COLO829 (cell line): ENCODE measurements at regions not wholly inside any gene's neighbourhood (a gene's known extent, or its start where the extent isn't known, plus 50 kb on each side); places are given as distances from the start of the nearest gene placed in this dataset.
A peak's percentile ranks its signal among the peaks of the same experiment; 100 is the strongest.

Source experiments
- DNase-seq: peaks from one replicate; pipeline ENCODE4 v3.0.0; 2012; ENCODE audit warnings: low spot score

DNA sequence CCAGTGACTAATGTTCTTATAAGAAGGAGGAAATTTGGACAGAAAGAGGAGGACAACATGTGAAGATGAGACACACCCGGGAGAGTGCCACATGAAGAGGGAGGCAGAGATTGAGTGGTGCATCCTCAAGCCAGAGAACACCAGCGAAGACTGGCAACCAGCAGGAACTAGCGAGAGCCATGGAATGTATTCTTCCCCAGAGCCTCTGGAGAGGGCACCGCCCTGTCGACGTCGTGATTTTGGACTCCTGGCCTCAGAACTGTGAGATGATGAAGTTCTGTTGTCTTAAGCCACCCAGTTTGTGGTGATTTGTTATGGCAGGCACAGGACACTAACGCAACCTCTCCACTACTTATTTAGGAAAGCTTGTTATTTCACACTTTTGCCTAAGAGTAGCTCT lies 196.0 kb upstream of the TLL1 start:
- no peak for DNase-seq

DNA sequence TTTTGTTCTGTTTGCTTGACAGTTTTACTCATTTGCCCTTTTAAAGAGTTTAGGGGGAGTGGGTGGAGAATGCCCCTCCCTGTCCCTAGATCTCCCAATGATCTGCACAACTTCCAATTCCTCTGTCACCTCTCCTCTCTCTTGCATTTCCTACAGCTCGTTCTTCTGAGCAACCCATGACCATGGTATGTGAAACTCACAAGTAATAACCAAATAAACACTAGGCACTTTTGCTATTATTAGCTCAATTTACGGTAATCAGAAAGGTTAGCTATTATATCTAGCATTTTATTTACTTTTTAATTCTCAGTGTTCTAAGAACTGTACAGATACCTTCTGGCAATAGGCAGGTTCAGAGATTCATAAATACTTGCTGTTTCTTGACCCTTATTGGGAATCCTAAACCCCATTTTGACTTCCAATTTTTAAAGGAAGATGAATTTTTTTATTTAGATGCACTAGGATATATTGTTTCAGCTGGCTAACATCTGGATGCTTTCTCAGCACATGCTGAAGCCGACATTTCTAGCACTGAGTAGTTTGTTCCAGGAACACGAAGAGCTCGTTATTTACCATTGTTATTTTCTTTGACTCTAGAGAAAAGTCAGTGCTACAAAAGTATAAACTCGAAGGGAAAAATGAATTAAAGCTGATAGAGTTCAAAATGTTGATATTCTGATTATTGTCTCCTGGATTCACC lies 194.7 kb upstream of the TLL1 start:
- DNase-seq, result no peak

DNA sequence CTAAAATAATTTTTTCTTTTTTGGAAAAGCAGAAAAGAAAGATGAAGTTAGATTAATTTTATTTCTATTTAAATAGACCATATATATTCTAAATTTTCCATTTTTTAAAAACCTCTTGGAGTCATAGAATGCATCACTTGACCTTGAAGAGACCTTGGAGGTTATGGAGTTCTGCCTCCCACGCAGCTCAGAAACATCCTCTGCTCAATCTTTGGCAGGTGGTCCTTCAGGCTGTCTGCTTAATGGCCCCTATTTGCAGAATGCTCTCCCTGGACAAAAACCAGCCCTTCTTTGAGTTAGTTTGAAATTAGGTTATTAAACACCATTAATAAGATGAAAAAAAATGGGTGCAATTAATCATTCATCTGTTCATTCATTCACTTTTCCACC lies 194.1 kb upstream of the TLL1 start:
- DNase-seq, result no peak

DNA sequence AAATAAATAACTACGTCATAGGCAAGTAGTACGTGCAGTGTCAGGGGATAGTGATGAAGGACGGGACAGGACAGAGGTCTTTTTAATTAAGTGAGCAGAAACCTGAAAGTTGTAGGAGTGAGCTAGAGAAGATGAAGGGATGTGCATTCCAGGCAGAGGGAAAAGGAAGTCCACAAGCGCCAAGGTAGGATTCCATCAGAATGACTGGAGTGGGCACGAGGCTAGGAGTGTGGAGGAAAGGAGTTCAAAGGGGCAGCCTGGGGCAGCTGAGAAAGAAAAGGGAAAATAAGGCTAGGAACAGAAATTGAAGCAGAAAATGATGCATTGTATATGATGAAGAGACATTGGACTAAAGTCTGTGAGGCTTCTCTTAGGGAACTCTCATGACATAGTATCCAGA lies 192.2 kb upstream of the TLL1 start:
- no peak for DNase-seq

DNA sequence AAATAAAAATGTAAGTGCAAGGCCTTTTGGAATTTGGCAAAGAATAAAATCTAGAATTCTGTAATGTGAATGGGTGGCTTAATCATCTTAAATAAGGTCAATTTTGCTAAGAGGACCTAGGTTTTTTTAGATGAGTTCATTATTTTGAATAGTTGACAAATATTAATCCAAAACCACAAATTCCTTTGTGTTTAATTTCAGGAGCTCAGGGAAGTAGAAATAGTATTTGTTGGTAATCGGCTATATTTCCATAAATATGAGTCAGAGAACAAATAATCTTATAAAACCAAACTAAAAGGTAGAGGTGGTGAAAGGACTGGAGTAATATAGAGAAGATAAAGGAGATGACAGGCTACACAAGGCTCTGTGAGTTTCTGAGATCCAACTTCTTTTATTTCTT lies 190.4 kb upstream of the TLL1 start:
- DNase-seq, result no peak

DNA sequence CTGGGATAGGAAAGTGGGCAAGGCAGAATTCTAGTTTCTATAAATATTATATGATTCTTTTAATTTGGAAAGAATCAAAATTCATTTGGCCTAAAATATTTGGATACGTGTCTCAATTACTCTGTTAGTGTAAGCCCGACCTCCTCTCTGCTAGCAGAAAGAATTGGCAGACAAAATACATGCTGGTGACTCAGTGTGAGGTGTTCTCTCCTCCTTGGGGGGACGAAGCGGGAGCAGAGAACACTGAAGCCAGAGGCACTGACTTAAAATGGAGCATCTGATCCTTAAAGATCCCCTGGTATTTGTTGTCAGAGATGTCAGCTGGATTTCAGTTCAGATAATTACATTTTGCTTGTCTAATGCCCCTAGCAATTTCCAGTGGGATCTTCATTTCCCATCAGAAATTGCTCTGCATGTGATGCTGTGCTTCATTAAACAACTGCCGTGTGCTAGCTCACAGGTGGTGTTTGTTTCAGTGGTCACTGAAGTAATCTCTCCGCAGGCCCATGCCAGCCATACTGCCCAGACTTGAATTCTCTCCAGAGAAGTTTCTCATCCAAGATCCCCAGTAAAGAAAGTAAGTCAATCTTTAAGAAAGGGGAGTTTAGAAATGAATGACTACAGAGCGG lies 188.7 kb upstream of the TLL1 start:
- DNase-seq, result peak; percentile 6

DNA sequence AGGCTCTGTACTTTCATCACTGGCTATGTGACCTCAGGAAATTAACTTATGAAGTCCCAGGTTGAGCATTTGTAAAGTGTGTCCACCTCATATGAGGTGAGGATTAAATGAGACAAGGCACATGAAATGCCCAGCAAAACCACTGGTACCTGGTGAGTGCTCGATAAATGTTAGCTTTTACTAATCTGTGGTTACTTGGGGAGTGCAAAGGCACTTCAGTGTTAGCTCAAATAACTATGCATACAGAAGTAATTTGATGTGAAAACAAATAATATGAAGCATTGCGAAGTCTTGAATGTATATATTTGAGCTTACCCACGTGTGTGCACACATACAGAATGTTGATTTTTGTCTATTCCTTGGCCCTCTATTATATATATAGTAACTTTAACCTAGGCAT lies 186.3 kb upstream of the TLL1 start:
- DNase-seq, result no peak

DNA sequence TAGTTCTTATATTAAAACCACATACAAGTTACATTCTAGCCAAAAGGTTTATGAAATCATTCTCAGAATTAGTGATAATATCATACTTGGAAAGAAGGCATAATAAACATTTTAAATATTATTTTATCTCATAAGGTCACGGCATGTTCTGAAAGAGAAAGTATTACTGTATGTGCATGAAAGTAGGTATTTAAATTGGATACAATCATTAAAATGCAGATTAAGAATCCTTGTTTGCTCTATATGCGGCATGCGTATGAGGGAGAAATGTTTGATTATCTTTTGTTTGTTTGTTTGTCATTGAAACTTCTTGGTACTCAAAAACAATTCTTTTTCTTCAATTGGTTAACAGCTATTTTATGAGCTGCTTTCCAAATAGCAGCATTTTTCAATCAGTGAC lies 183.9 kb upstream of the TLL1 start:
- no peak for DNase-seq

DNA sequence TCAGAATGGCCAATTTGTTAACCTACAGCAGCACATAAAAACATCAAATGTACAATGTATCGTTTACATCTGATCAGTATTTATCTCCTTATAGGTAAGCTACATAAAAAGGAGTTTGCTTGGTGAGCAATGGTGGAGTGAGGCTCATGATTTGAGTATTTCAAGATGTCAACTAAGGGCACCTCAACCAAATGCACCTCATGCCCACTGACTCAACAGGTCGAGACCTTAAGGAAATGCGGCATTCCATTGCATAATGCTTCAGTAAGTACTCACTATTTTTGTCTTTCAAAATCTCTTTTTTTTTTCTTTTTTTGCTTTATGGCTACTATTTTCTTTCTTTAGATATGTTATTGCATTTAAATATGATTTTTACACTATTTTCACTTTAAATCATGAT lies 181.0 kb upstream of the TLL1 start:
- DNase-seq, result no peak

DNA sequence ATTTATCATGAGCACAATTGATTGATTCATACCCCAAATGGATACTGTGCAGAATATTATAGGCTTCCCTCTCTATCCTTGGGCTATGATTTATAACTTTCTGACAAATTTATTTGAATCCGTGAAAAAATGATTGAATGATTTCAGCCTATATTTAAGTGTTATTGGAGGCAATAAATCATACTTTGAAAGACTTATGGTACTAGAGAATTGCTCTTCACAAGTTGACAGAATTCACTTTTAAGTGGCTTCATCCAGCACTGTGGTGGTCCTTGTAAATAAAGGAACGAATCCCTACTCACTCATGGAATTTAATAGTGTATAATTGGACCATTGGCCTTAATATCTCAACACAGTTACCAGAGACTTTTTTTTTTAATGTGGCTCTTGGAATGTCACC lies 174.8 kb upstream of the TLL1 start:
- DNase-seq, result no peak

DNA sequence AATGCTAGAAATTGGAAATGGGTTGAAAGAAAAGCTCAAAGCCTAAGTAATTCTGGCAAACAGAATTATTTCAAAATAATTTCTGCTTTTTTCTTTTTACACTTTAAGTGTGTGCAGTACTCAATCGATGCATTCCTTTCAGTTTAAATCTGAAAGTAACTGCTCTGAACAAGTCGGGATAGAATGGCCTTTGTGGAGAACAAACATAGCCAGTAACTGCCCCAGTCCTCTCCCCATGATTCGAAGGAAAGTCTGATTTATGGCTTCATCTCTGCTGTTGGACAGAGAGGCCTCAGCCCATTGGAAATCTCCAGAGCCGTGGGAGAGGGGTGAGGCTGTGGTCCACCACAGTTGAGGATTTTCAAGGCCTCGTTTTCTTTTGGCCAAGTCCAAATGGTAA lies 174.0 kb upstream of the TLL1 start:
- no peak for DNase-seq

DNA sequence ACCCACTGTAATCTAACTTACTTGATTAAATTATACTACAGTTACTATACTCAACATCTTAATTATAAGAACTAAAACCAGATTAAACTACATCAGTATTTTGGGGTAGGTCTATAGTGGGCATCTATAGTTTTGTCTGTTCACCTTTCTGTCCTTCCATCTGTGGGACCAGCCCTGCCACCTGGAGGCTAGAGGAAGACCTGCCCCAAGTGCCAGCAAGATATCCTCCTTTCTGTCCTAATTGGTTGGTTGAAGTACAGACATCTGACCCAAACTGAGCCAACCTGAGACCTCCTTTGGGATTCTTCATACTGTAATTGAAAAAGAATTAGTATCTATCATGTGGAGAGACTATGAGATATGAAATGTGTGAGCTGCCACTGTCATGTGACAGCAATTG lies 172.2 kb upstream of the TLL1 start:
- DNase-seq, result no peak

DNA sequence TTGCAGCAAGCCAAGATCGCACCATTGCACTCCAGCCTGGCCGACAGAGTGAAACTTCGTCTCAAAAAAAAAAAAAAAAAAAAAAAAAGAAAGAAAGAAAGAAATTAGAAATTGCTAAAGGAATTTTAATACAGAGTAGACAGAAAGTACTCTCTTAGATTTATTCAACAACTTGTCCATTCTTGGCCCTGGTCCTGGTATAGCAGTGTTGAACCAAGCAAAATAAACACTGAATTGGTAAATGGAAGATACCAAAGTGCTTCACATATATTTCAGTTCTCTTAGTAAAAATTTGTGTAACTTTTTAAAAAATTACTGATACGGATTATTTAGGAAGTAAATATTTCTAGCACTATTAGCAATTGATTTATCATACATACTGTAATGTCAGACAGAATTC lies 165.9 kb upstream of the TLL1 start:
- no peak for DNase-seq

DNA sequence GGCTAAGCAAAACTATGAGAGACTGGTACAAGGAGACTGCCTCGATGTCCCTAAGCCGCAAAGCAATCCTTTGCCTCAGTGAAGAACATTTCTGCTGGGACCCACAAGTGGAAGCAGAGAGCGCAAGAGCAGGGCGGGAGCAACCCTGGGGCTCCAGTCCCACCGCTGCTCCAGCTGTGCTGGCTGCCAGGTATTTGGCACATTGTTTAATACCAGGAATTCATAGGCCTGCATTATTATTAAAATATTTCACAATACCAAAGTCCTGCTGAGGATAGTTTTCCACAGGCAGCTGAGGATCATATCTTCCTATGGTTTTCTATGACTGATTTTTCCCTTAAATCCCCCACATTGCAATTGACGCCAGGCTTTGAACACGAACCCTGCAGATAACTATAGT lies 163.5 kb upstream of the TLL1 start:
- DNase-seq, result no peak

DNA sequence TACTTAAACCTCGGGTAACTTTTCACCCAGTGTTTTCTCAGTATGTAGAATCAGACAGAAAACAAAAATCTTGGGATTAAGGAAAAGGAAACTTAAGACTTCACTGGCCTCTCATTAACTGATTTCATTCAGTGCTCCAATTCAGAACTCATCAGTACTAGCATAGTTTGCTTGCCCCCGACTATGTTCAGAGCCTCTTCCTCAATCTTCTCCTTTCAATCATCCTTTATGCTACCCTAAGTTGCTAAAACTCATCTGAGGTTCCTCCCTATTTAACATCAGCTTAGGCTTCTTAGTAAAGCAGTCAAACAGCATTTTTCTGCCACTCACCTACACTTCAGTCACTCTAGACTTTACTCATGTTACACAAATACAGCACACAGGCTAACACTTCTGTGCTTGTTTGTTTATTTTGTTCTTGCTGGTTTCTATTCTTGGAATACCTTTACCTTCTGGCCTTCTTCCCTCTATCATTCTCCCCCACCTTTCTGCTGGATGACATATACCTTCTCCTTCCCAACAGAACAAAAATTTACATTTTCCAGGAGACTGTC lies 163.0 kb upstream of the TLL1 start:
- no peak for DNase-seq

DNA sequence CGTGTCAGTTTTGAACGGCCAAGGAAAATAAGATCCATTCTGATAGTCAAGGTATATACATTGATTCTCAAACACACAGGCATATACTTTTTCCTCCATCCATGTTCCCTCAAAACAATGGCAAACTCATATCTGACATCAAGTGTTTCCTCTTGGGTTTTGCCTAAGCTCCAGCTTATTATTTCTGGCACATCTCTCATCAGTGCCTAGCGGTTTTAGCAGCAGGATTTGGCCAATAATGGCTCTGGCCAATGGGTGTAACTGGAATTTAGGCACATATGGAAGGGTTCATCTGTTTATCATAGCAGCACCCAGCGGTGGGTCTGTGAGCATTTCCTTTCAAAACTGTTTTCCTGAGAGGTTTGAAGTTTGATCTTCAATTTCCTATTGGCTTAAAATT lies 161.6 kb upstream of the TLL1 start:
- no peak for DNase-seq

DNA sequence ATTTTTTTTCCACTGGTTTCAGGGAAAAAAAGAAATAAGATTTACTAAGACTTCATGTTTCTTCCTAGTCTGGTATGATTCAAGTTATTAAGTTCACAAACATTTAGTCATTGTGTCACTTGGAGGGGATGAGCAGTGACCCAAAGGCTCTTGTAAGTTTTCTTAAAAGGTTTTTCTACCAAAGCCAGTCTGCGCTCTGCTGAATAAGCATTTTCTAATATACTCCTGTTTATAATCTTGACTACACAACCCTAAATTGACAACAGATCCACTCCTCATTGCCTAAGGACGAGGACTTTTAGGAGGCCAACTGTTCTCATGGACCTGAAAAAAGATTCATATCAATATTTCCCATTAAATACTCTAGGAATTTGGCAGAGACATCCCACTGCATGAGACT lies 161.1 kb upstream of the TLL1 start:
- DNase-seq, result no peak

DNA sequence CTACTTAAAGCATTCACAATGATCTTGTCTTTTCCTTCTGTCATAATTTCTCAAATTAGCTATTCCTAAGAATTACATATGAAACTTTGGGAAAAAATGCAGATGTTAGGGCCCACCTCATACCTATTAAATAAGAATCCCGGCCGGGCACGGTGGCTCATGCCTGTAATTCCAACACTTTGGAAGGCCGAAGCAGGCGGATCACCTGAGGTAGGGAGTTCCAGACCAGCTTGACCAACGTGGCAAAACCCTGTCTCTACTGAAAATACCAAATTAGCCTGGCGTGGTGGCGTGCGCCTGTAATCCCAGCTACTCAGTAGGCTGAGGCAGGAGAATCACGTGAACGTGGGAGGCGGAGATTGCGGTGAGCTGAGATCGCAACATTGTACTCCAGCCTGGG lies 158.4 kb upstream of the TLL1 start:
- no peak for DNase-seq

DNA sequence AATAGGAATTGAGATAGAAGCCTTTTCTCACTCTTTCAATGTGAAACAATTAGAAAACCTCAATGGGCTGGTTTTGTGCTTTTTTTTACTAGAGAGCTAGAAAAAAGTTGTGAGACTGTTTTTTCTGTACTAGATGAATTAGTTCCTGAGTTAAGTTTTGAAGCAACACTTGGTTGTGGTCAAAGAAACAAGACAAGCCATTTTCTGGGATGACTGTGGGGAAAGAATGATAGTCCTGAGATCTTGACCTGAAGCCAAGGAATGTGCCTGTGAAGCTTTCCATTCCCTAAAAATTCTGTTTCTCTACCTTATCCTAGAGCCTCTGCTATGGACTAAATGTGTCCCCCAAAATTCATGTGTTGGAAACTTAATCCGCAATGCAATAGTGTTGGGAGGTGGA lies 157.8 kb upstream of the TLL1 start:
- DNase-seq, result no peak

DNA sequence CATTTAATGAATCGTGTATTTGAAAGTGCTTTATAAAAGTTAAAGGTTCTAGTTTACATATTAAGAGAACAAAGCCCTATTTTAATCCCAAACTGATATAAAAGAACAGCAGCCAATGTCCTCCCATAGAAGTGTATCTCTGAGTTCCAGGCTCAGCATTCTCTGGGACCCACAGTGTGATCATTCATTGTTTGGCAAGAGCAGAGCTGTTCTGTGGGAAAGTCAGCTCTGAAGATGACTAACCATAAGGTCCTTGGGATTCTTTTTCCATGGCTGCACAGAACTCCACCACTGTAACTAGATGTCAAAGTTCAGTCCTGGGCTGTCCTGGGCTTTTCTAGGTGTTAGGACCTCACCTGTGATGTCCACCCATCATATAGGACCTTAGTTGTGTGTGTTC lies 157.0 kb upstream of the TLL1 start:
- no peak for DNase-seq

DNA sequence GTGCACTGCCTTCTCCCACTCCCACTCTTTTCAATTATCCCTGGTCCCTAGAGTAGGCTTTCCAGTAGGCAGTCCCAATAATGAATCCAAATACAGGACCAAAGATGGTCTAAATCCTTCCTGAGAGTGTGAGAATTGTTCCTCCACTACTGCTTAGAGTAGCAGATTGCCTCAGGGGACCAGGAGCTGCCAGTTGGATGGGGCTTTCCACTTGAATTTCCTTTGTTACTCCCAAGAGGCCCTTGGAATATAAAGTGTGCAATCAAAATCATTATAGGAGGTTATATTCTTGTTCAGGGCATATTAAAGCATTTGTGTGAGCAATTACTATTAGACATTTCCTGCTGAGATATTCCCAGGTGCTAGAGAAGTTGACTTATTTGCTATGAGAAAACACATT lies 156.6 kb upstream of the TLL1 start:
- DNase-seq, result no peak

DNA sequence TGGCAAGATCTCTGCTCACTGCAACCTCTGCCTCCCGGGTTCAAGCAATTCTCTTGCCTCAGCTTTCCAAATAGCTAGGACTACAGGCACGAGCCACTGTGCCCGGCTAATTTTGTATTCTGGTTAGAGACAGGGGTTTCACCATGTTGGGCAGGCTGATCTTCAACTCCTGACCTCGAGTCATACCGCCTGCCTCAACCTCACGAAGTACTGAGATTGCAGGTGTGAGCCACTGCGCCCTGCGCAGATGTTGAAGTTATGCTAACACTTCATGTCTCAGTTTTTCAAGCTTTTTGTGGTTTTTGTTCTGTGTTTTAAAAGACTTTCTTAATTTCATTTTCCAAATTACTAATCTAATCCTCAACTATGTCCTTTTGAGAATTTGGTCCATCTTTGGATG lies 154.4 kb upstream of the TLL1 start:
- DNase-seq, result no peak

DNA sequence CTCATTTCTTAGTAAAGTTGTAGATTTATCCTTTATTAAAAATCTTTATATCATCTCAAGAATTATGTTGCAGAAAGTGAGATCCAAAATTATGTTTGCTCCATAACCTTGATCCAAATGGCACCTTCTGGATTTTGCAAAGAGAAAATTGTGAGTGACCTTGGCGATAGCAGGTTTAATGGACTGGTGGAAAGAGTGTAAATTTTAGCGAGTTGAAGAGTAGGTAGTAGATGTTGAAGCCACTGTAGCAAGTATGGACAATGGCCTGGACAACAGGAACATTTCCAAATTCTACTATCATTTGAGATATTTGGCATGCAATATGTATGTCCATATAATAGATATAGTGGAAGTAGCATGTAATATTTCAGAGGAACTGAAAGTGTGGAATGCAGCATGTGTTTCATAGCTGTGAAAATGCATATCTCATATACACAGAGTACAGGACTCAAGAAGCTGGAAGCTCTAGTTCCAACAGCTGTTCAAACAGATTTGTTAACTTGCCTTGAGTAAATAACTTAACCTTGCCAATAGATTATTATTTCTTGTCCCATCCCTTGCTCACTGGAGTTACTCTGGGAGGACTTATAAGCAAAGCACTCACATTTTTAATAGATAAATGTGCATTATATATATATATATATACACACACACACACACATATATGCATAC lies 152.5 kb upstream of the TLL1 start:
- no peak for DNase-seq

DNA sequence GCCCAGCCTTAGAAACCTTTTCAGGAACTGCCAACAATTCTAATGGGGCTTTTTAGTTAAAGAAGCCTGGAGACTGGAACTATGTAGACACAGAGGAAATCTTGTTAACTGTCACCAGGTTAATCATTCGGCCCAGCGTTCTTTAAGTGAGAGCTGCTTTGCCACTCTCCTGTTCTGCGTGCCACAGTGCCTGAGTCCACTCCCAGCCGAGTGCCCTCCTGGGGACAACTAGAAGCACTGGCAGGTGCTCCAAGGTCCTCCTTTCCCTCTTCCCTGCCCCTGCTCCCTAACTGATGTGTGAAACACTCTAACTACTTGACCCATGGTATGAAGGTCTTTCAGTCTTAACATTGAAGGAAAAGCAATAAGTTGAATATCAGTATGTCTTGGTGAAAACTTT lies 151.2 kb upstream of the TLL1 start:
- DNase-seq, result no peak
